Stimulated activated memory B cell treated with anti-CD40 and anti-IgM and Interleukin-4, amounts not matched to agents 10 μg/mL and 1 μg/mL and 100 μg/mL, for 72 hours (primary cell): ENCODE measurements at regions not wholly inside any gene's neighbourhood (a gene's known extent, or its start where the extent isn't known, plus 50 kb on each side); places are given as distances from the start of the nearest gene placed in this dataset.

Experiments used
- ATAC-seq: fragments of 150-1000 bp; cut with Tn5 transposase; 2 replicates; pipeline ENCODE4 v1.10.0; 2021
- H3K27ac Mint-ChIP-seq: one replicate; pipeline ENCODE4 v1.8.0; 2022; ENCODE audit warnings: mild to moderate bottlenecking, mixed read lengths
- H3K27me3 Mint-ChIP-seq: one replicate; pipeline ENCODE4 v1.8.0; 2022; ENCODE audit warnings: mixed read lengths
- H3K36me3 Mint-ChIP-seq: one replicate; pipeline ENCODE4 v1.8.0; 2022; ENCODE audit warnings: mixed read lengths
- H3K4me1 Mint-ChIP-seq: one replicate; pipeline ENCODE4 v1.8.0; 2022; ENCODE audit warnings: mixed read lengths
- H3K4me3 Mint-ChIP-seq: one replicate; pipeline ENCODE4 v1.8.0; 2022; ENCODE audit warnings: mild to moderate bottlenecking, moderate library complexity, mixed read lengths
- H3K9me3 Mint-ChIP-seq: one replicate; pipeline ENCODE4 v1.8.0; 2022; ENCODE audit warnings: mixed read lengths

DNA sequence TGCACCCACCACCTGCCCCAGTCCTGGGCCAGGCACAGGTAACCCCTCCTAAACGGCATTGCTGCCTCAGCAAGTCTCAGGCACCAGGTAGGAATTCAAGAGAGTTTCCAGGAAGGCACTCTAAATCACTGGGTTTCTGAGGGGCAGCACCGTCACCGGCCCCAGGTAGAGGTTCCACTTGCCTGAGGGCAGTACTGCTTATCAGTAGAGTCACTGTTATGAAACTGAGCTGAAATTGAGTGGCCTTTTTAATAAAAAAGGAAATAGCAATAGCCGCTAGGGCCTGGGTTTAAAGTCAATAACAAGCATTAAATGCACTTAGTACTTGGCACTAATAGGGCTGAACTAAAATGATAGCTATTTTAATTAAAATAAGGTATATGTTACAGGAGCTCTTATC, 653.7 kb downstream of the METTL4 start:
- H3K4me3 Mint-ChIP-seq, result no peak overlapping the region
- no peak overlapping the region for H3K27ac Mint-ChIP-seq
- no peaks in the 10 kb centered on the region for H3K36me3 Mint-ChIP-seq
- no peak for ATAC-seq
- peaks cover 13% of the 10 kb centered on the region for H3K9me3 Mint-ChIP-seq
- H3K4me1 Mint-ChIP-seq, result no peaks in the 10 kb centered on the region
- no peaks in the 10 kb centered on the region for H3K27me3 Mint-ChIP-seq

GRCh38 chr18:1922066-1922465, 649.2 kb downstream of the METTL4 start:
- ATAC-seq, result no peak
- H3K27me3 Mint-ChIP-seq, result no peaks in the 10 kb centered on the region
- H3K36me3 Mint-ChIP-seq, result no peaks in the 10 kb centered on the region
- no peak overlapping the region for H3K27ac Mint-ChIP-seq
- H3K4me3 Mint-ChIP-seq, result no peak overlapping the region
- no peaks in the 10 kb centered on the region for H3K4me1 Mint-ChIP-seq
- H3K9me3 Mint-ChIP-seq, result peaks cover 5% of the 10 kb centered on the region

DNA sequence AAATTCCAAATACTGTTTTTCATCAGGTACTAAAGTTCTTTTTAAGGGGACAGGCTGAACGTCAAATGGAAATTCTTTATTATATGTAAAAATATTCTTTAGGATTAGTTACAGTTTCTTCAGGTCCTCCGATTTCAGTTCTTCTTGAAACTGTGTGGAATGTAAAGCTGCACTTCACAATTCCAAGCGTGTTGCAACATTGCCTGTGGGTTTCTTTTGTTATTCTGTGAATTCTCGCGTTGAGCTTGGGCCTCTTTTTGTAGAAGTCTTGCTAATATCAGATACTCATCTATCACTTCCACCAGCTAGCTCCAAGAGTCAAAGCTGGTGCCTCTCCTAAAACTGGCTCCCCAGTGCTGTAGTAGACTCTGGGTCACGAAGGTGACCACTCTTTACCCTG, 642.6 kb downstream of the METTL4 start:
- no peaks in the 10 kb centered on the region for H3K4me1 Mint-ChIP-seq
- H3K4me3 Mint-ChIP-seq, result no peak overlapping the region
- H3K27me3 Mint-ChIP-seq, result no peaks in the 10 kb centered on the region
- H3K36me3 Mint-ChIP-seq, result no peaks in the 10 kb centered on the region
- peaks cover 5% of the 10 kb centered on the region for H3K9me3 Mint-ChIP-seq
- no peak overlapping the region for H3K27ac Mint-ChIP-seq
- no peak for ATAC-seq

- ATAC-seq, result peak; percentile 31
- H3K27ac Mint-ChIP-seq, result no peak overlapping the region
- H3K4me3 Mint-ChIP-seq, result no peak overlapping the region
- H3K9me3 Mint-ChIP-seq, result peaks cover 5% of the 10 kb centered on the region
- no peaks in the 10 kb centered on the region for H3K27me3 Mint-ChIP-seq
- H3K4me1 Mint-ChIP-seq, result no peaks in the 10 kb centered on the region
- no peaks in the 10 kb centered on the region for H3K36me3 Mint-ChIP-seq
These were observed 641.6 kb downstream of the METTL4 start for GRCh38 chr18:1929720-1930119.

DNA sequence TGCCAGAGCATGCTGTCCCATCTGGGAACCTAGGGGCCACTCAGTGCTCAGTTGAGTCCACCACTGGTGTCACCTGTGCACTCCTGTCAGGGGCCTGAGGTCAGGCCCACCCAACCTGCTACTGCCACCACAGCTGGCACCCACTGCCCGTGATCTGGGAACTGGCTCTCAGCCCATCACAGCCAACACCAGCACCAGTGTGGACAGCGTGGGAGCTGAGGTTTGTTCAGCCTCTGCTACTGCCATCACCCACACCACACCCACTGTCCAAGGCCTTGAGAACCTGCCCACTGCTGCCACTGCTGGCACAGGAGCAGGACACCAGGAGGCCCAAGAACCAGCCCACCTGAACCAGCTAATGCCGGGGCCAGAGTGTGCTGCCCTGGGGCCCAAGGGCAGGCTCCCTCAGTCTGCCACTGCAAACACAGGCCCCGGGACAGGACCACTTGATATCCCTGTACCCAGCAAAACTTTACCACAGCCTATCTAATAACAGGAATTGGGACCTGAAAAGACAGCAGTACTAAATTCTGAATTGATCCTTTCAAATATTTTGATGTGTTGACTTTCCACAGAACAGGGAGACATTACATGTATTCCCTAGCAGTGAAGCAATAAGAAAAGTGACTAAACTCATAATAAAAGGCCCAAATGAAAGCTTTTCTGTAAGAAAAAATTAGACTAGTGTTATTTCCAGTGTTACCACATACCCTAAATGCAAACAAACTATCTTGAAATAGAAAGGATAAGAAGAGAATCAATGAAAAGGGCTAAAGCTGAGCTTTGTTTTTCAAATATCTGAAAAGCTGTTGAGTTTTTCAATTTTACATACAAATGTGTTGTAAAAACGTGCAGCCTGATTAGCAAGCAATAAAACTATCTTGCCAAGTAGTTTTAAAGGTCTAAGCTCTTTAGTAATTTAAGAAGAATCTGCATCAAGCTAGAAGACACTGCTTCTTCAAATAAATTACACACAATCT, 640.7 kb downstream of the METTL4 start:
- Mint-ChIP-seq H3K9me3 (peaks cover 4% of the 10 kb centered on the region), H3K36me3 (no peaks in the 10 kb centered on the region), H3K27me3 (no peaks in the 10 kb centered on the region), H3K4me1 (no peaks in the 10 kb centered on the region), H3K27ac (no peak overlapping the region), H3K4me3 (no peak overlapping the region)
- ATAC-seq, result peak; percentile 46

- Mint-ChIP-seq H3K4me1 (no peaks in the 10 kb centered on the region), H3K27ac (no peak overlapping the region), H3K4me3 (no peak overlapping the region), H3K9me3 (peaks cover 5% of the 10 kb centered on the region), H3K27me3 (no peaks in the 10 kb centered on the region), H3K36me3 (no peaks in the 10 kb centered on the region)
- ATAC-seq, result no peak
These were observed 618.8 kb downstream of the METTL4 start for GRCh38 chr18:1952486-1952885.

GRCh38 chr18:1954583-1955312, 616.6 kb downstream of the METTL4 start:
- Mint-ChIP-seq H3K36me3 (no peaks in the 10 kb centered on the region), H3K4me1 (no peaks in the 10 kb centered on the region), H3K27me3 (no peaks in the 10 kb centered on the region), H3K9me3 (peaks cover 5% of the 10 kb centered on the region), H3K27ac (no peak overlapping the region), H3K4me3 (no peak overlapping the region)
- ATAC-seq, result peak; percentile 44

- Mint-ChIP-seq H3K27ac (no peak overlapping the region), H3K4me1 (no peaks in the 10 kb centered on the region), H3K27me3 (no peaks in the 10 kb centered on the region), H3K9me3 (no peaks in the 10 kb centered on the region), H3K4me3 (no peak overlapping the region), H3K36me3 (no peaks in the 10 kb centered on the region)
- no peak for ATAC-seq
These were observed 612.5 kb downstream of the METTL4 start for GRCh38 chr18:1958798-1959197.

DNA sequence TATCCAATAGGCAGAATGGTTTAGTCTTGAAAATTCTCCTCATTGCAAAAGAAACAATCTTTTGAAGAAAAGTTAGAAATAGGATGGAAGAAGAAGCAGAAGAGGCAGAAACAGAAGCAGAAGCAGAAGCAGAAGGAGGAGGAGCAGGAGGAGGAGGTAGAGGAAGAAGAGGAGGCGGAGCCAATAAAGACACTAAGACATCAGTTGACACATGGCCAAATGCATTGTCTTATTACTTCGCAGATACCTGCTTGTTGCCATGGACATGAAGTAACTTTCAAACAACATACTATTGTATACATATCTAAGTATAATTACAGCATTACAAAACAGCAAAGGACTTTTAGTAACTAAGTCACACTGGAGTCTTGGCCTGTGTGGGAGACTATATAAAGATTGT, 606.3 kb downstream of the METTL4 start:
- Mint-ChIP-seq H3K4me3 (no peak overlapping the region), H3K36me3 (no peaks in the 10 kb centered on the region), H3K4me1 (no peaks in the 10 kb centered on the region), H3K27me3 (no peaks in the 10 kb centered on the region), H3K27ac (no peak overlapping the region), H3K9me3 (no peaks in the 10 kb centered on the region)
- no peak for ATAC-seq

- Mint-ChIP-seq H3K4me1 (no peaks in the 10 kb centered on the region), H3K4me3 (no peak overlapping the region), H3K27ac (no peak overlapping the region), H3K36me3 (no peaks in the 10 kb centered on the region), H3K9me3 (no peaks in the 10 kb centered on the region), H3K27me3 (no peaks in the 10 kb centered on the region)
- no peak for ATAC-seq
These were observed 605.8 kb downstream of the METTL4 start for GRCh38 chr18:1965541-1965940.

DNA sequence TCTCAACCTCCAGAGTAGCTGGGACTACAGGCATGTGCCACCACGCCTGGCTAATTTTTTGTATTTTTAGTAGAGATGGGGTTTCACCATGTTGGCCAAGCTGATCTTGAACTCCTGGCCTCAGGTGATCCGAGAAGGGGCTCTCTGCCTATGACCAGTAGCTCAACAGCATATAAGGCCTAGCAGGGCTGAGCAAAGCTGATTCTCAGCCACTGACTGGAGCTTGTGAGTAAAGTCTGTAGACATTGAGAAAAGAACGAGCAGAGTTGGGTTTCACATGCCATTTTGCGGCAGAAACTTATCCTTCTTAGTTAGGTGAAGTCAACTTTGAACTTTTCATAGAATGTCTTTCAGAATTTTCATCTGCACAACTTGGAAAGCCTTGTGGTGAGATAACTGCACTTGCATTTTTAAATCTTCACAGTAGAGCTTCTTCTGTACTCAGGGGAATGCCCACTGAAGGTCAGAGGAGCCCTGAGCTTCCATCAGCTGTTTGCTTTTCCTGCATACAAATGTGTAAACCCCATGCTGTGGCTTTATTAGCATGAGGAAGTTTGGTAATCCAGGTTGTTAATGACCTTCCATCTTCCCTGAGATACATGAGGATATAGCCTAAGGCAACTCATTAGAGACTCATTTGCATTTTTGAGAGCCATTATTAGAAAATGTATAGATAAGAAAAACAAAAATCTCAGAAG, 602.4 kb downstream of the METTL4 start:
- no peaks in the 10 kb centered on the region for H3K4me1 Mint-ChIP-seq
- H3K27ac Mint-ChIP-seq, result no peak overlapping the region
- no peak overlapping the region for H3K4me3 Mint-ChIP-seq
- H3K9me3 Mint-ChIP-seq, result no peaks in the 10 kb centered on the region
- no peaks in the 10 kb centered on the region for H3K27me3 Mint-ChIP-seq
- ATAC-seq, result no peak
- no peaks in the 10 kb centered on the region for H3K36me3 Mint-ChIP-seq

- H3K27ac Mint-ChIP-seq, result no peak overlapping the region
- H3K4me3 Mint-ChIP-seq, result no peak overlapping the region
- ATAC-seq, result no peak
- H3K36me3 Mint-ChIP-seq, result no peaks in the 10 kb centered on the region
- H3K27me3 Mint-ChIP-seq, result no peaks in the 10 kb centered on the region
- H3K9me3 Mint-ChIP-seq, result peaks cover 13% of the 10 kb centered on the region
- H3K4me1 Mint-ChIP-seq, result no peaks in the 10 kb centered on the region
These were observed 594.8 kb downstream of the METTL4 start for GRCh38 chr18:1976484-1976883.

DNA sequence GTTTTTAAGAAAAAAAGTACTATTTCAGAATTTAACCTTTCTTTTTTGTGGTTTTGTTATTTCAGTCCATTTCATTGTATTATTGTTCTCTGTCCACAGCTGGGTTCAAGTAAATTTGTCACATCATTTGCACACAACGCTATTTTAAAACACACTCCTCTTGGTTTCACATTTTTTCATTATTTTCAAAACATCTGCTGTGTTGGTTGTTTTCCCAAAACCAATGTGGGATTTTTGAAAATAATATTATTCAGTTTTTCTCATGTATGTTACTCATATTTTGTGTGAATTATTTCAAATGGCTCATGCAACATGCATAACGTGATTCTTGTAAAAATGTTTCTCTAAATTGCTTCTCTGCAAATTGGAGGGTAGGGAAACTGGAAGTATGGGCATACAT, 589.2 kb downstream of the METTL4 start:
- Mint-ChIP-seq H3K27me3 (no peaks in the 10 kb centered on the region), H3K9me3 (peaks cover 13% of the 10 kb centered on the region), H3K36me3 (no peaks in the 10 kb centered on the region), H3K4me1 (no peaks in the 10 kb centered on the region), H3K4me3 (no peak overlapping the region), H3K27ac (no peak overlapping the region)
- ATAC-seq, result no peak

DNA sequence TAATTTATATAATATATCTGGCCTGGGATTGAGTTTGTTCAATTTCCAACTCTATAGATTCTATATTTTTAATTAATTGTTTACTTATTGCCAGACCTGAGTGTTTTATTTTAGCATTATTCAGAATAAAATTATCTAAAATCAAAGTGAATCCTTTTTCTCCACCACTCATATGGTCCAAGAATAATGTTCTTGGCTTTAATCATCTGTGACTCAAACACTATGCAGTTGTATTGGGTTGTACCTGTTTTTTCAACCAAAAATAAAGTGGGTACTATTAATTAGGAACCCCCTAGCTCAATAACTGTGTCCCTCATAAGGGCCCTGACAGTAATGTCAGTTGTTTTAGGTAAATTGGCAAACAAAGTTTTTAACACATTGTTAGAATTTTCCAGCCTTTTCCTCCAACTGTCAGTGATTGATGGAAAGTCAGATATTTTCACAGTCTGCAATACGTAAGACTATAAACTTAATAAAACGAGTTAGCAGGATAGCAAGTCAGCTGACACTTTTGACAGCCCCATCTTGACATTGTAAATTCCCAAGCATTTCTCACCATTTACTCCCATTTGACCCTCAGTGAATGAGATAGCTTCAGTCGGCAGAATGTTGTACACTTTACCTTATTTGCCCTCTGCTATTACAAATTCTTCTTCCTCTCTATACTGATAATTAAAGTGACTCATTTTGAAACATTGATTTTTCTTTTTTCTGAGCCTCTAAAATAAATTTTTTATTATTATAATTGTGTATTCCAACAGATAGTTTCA, 587.4 kb downstream of the METTL4 start:
- Mint-ChIP-seq H3K4me3 (no peak overlapping the region), H3K4me1 (no peaks in the 10 kb centered on the region), H3K27me3 (no peaks in the 10 kb centered on the region), H3K27ac (no peak overlapping the region), H3K9me3 (peaks cover 9% of the 10 kb centered on the region), H3K36me3 (no peaks in the 10 kb centered on the region)
- ATAC-seq, result no peak

- no peak overlapping the region for H3K27ac Mint-ChIP-seq
- no peaks in the 10 kb centered on the region for H3K9me3 Mint-ChIP-seq
- ATAC-seq, result no peak
- no peaks in the 10 kb centered on the region for H3K4me1 Mint-ChIP-seq
- no peak overlapping the region for H3K4me3 Mint-ChIP-seq
- H3K36me3 Mint-ChIP-seq, result no peaks in the 10 kb centered on the region
- no peaks in the 10 kb centered on the region for H3K27me3 Mint-ChIP-seq
These were observed 577.4 kb downstream of the METTL4 start for GRCh38 chr18:1993866-1994265.
